ENCODE measurements at regions not wholly inside any gene's neighbourhood (a gene's known extent, or its start where the extent isn't known, plus 50 kb on each side); places are given as distances from the start of the nearest gene placed in this dataset.

DNA sequence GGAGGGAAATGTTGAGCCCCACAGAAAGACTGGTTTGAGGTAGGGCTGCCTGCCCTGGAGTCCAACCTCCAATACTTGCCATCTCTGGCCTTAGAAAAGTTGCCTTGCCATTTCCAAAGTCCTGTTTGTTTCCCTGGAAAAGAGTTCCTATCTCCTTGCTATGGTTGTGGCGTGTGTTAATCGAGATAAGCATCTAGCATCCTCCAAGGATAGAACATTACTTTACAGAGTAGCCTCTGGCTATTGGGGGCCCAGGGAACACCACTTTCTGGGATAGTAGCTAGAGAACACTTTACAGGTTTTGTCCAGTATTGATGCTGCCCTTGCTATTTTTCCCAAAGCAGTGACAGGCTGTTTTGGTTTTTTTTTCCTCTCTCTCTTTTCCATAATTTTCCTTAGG, 57.4 kb upstream of the SASH1 start:
- intact Hi-C loops (cut with DNase I) = no loop called here
- Histone ChIP-seq H3K4me3 (no peak overlapping the region), H3K27ac (no peak overlapping the region), H3K27me3 (no peaks in the 10 kb centered on the region), H3K36me3 (no peaks in the 10 kb centered on the region), H3K4me1 (no peaks in the 10 kb centered on the region), H3K9me3 (no peaks in the 10 kb centered on the region)
- TF ChIP-seq CTCF (IDR thresholded peaks at IDR 0.05) = no peak
- no peak for DNase-seq (ENCODE audit: low spot score in 2 of 2)

- TF ChIP-seq CTCF (IDR thresholded peaks at IDR 0.05) = no peak
- Histone ChIP-seq H3K4me3 (no peak overlapping the region), H3K27ac (no peak overlapping the region), H3K4me1 (no peaks in the 10 kb centered on the region), H3K9me3 (no peaks in the 10 kb centered on the region), H3K27me3 (no peaks in the 10 kb centered on the region), H3K36me3 (no peaks in the 10 kb centered on the region)
- intact Hi-C loops (cut with DNase I) = no loop called here
- no peak for DNase-seq (ENCODE audit: low spot score in 2 of 2)
Observed at GRCh38 chr6:148286563-148286962, 56.1 kb upstream of the SASH1 start.

- Histone ChIP-seq H3K4me1 (no peaks in the 10 kb centered on the region), H3K36me3 (no peaks in the 10 kb centered on the region), H3K4me3 (no peak overlapping the region), H3K27me3 (no peaks in the 10 kb centered on the region), H3K9me3 (no peaks in the 10 kb centered on the region), H3K27ac (no peak overlapping the region)
- no peak for DNase-seq (ENCODE audit: low spot score in 2 of 2)
- TF ChIP-seq CTCF (IDR thresholded peaks at IDR 0.05) = no peak
- intact Hi-C loops (cut with DNase I) = no loop called here
Observed at GRCh38 chr6:148287623-148288333, 54.9 kb upstream of the SASH1 start.

DNA sequence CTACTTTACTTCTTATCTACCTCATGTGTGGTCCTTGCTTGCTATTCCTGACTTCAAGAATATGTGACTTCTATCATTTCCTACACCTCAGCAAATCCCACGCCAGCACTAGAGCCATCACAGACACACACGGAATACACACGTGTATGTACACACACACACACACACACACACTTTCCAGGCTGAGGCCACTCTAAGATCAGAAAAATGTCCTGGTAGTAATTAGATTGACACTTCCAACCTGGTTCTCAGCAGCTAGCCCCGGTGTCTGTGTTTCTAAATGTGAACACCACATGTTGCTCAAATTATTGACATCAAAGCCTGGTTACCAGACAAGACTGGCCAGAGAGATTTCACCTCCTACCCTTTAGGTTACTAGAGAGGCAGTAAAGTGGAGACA, 54.1 kb upstream of the SASH1 start:
- DNase-seq (ENCODE audit: low spot score in 2 of 2) = no peak
- Histone ChIP-seq H3K9me3 (no peaks in the 10 kb centered on the region), H3K27me3 (no peaks in the 10 kb centered on the region), H3K27ac (no peak overlapping the region), H3K36me3 (no peaks in the 10 kb centered on the region), H3K4me3 (no peak overlapping the region), H3K4me1 (peaks cover 0 to 6% of the 10 kb centered on the region in 2 donors)
- TF ChIP-seq CTCF (IDR thresholded peaks at IDR 0.05) = no peak
- intact Hi-C loops (cut with DNase I) = no loop called here

GRCh38 chr6:148289153-148289552, 53.5 kb upstream of the SASH1 start:
- H3K27me3 ChIP-seq = no peaks in the 10 kb centered on the region
- H3K4me3 ChIP-seq = no peak overlapping the region
- no peak for TF ChIP-seq CTCF (IDR thresholded peaks at IDR 0.05)
- peaks cover 0 to 12% of the 10 kb centered on the region in 2 donors for H3K4me1 ChIP-seq
- no peaks in the 10 kb centered on the region for H3K36me3 ChIP-seq
- H3K9me3 ChIP-seq = no peaks in the 10 kb centered on the region
- intact Hi-C loops (cut with DNase I) = no loop called here
- DNase-seq (ENCODE audit: low spot score in 2 of 2) = no peak
- no peak overlapping the region for H3K27ac ChIP-seq

- TF ChIP-seq CTCF (IDR thresholded peaks at IDR 0.05) = no peak
- no peak overlapping the region for H3K27ac ChIP-seq
- H3K9me3 ChIP-seq = no peaks in the 10 kb centered on the region
- no peaks in the 10 kb centered on the region for H3K27me3 ChIP-seq
- intact Hi-C loops (cut with DNase I) = no loop called here
- peaks cover 0 to 14% of the 10 kb centered on the region in 2 donors for H3K4me1 ChIP-seq
- no peak for DNase-seq (ENCODE audit: low spot score in 2 of 2)
- no peaks in the 10 kb centered on the region for H3K36me3 ChIP-seq
- H3K4me3 ChIP-seq = no peak overlapping the region
Observed at GRCh38 chr6:148291876-148292275, 50.8 kb upstream of the SASH1 start.

All from ascending aorta (tissue), 2 donors.